ENCODE measurements at regions not wholly inside any gene's neighbourhood (a gene's known extent, or its start where the extent isn't known, plus 50 kb on each side); places are given as distances from the start of the nearest gene placed in this dataset.
"Not testable (repeated sequence)": the region's sequence is repeated elsewhere in the genome, so short reads cannot be mapped to it uniquely, and the experiment has no call there.

DNA sequence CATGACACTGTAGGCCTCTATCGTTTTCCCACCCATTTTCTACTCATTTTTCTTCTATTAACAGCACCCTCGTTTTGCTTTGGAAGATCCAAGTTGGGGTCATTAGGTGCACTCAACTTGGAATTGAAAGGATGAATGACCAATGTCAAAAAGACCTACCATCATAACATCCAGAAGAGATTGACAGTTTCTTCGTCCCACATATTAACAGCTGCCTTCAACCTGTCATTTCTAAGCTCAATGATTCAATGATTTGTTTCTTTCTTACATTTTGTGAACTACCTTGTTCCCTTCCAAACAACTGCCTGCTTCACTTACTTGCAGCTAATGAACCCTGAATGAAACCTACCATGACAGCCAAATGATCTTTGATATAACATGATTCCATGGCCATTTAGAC is 224.0 kb upstream of the KCNH7 start:
- DNase-seq (ENCODE audit: extremely low read depth, low read depth), result no peak
- TF ChIP-seq, protein P1, sequence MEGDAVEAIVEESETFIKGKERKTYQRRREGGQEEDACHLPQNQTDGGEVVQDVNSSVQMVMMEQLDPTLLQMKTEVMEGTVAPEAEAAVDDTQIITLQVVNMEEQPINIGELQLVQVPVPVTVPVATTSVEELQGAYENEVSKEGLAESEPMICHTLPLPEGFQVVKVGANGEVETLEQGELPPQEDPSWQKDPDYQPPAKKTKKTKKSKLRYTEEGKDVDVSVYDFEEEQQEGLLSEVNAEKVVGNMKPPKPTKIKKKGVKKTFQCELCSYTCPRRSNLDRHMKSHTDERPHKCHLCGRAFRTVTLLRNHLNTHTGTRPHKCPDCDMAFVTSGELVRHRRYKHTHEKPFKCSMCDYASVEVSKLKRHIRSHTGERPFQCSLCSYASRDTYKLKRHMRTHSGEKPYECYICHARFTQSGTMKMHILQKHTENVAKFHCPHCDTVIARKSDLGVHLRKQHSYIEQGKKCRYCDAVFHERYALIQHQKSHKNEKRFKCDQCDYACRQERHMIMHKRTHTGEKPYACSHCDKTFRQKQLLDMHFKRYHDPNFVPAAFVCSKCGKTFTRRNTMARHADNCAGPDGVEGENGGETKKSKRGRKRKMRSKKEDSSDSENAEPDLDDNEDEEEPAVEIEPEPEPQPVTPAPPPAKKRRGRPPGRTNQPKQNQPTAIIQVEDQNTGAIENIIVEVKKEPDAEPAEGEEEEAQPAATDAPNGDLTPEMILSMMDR (IDR thresholded peaks at IDR 0.05; ENCODE audit: low read depth, low read length), result no peak

DNA sequence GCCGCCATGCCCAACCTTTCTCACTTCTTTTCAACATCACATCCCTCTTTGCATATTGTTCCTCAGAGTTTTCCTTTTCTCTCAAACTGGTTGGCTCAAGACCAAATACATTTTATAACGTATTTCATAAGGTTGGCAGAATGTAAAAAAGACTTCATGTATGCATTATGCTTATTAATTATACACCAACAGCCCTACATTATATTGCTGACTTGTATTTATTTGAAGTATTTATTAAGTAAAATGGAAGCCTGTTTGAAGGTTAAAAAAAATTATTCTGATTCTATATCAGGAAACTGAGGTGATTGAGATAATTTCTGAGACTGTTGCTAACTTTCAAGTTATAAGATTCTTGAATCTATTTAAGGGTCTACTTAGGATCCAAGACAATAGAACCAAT is 208.0 kb upstream of the KCNH7 start:
- DNase-seq (ENCODE audit: extremely low read depth, low read depth), result no peak
- TF ChIP-seq, protein P1 (IDR thresholded peaks at IDR 0.05; ENCODE audit: low read depth, low read length), result no peak

DNA sequence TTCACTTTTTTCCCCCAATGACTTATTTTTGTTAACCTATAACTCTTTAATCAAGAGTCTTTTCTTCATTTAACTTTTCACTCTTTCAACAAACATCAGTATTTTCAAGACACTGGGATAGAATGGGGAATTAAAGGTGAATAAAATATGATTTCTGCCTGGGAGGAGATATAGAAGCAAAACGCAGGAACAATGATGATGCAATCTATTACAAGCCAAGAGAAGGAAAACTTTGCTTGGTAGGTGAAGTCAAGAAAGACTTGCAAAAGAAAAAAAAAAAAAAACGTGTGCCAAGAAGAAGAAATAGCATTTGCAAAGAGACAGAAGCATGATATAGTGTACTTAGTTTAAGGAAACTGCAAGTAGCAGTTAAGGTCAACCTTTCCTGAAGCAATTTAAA is 207.3 kb upstream of the KCNH7 start:
- TF ChIP-seq, protein P1 (IDR thresholded peaks at IDR 0.05; ENCODE audit: low read depth, low read length), result no peak
- no peak for DNase-seq (ENCODE audit: extremely low read depth, low read depth)

DNA sequence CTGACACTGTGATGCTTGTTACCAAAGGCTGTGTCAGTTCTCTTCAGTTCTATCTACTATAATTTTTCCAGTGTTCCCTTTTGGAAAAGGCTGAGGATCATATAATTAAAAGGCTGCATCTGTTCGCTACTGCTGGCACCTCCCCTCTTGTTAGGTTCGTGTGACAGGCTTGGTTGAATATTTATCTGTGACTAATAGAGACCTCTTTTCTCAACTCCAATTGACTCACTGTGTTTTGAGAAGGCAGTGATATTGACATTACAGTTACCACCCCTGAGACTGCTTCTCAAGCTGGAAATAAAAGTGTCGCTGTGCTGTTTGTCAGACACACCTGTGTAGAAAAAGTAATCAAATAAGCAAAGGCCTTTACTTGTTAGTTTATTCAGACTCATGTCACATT is 205.5 kb upstream of the KCNH7 start:
- TF ChIP-seq, protein P1 (IDR thresholded peaks at IDR 0.05; ENCODE audit: low read depth, low read length), result no peak
- no peak for DNase-seq (ENCODE audit: extremely low read depth, low read depth)

DNA sequence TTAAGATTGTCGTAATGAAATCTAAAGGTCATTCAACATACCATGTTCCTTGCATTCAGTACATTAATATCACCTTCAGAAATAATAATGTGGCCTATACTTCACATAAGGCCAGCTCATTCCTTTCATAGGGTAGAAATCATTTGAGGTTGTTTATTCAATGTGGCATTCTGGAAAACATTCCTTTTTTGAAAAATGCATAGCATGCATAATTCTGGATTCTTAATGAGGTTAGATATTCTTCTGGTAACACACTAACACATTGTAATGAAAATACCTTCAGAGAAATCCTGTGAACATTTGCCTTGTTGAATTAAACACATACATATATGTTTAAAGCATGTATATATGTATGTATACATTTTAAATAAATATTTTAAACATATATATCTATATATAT is 204.6 kb upstream of the KCNH7 start:
- no peak for DNase-seq (ENCODE audit: extremely low read depth, low read depth)
- TF ChIP-seq, protein P1 (IDR thresholded peaks at IDR 0.05; ENCODE audit: low read depth, low read length), result no peak

DNA sequence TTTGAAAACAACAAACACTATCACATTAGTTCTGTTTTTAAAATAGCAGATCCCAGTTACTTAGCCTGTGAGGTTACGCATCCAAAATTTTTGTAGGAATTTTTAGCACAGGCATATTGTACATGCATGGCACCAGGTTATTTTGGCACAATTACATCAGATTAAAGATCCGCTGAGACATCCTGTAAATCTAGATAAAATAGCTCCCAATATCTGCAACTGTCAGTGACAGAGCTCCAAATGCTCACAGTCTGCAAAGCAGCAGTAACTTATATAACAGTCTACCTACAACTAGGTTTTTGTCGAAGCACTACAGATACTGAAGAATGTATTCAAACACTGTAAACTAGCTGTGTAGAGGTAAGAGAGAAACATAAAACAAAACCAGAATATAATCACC is 200.7 kb upstream of the KCNH7 start:
- DNase-seq (ENCODE audit: extremely low read depth, low read depth), result no peak

DNA sequence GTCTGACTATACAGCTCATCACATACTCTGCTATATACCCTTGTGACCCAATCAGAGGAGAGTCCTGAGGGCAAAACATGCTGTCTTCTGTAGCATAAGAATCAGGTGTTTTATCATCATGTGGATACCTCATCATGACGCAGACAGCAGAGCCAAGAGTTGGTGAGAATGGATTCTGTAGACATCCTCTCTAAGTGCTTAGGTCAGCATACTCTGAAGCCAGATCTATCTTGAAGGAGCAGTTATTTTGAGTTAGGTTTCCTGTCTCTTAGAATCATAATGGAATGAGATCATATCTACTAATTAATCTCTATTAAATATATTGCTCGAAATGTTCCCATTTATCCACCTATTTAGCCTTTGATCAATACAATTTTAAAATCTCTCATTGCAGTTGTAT is 190.2 kb upstream of the KCNH7 start:
- TF ChIP-seq, protein P1 (IDR thresholded peaks at IDR 0.05; ENCODE audit: low read depth, low read length), result no peak
- no peak for DNase-seq (ENCODE audit: extremely low read depth, low read depth)

More for the DNA sequence above, 200.7 kb upstream of the KCNH7 start:
- TF ChIP-seq, protein P1 (IDR thresholded peaks at IDR 0.05; ENCODE audit: low read depth, low read length), result no peak

DNA sequence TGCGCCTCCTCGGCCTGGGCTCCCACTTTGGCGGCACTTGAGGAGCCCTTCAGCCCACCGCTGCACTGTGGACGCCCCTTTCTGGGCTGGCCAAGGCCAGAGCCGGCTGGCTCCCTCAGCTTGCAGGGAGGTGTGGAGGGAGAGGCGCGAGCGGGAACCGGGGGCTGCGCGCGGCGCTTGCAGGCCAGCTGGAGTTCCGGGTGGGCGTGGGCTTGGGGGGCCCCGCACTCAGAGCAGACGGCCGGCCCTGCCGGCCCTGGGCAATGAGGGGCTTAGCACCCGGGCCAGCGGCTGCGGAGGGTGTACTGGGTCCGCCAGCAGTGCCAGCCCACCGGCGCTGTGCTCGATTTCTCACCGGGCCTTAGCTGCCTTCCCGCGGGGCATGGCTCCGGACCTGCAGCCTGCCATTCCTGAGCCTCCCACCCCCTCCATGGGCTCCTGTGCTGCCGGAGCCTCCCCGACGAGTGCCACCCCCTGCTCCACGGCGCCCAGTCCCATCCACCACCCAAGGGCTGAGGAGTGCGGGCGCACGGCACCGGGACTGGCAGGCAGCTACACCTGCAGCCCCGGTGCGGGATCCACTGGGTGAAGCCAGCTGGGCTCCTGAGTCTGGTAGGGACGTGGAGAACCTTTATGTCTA is 187.7 kb upstream of the KCNH7 start:
- DNase-seq (ENCODE audit: extremely low read depth, low read depth), result not testable (repeated sequence)

DNA sequence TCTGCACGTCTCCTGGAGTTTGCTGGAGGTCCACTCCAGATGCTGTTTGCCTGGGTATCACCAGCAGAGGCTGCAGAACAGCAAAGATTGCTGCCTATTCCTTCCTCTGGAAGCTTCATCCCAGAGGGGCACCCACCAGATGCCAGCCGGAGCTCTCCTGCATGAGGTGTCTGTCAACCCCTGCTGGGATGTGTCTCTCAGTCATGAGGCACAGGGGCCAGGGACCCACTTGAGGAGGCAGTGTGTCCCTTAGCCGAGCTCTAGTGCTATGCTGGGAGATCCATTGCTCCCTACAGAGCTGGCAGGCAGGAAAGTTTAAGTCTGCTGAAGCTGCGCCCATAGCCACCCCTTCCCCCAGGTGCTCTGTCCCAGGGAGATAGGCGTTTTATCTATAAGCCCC is 178.3 kb upstream of the KCNH7 start:
- DNase-seq (ENCODE audit: extremely low read depth, low read depth), result not testable (repeated sequence)
